Right atrium auricular region (tissue), 2 donors: ENCODE measurements at regions not wholly inside any gene's neighbourhood (a gene's known extent, or its start where the extent isn't known, plus 50 kb on each side); places are given as distances from the start of the nearest gene placed in this dataset.

Experiments
- DNase-seq: peaks from one replicate; pipeline ENCODE4 v3.0.0-alpha.2; 2019; ENCODE audit warnings: low spot score
- H3K27ac ChIP-seq, 2 donors: fragments of 200-600 bp; sonication (generic); 1 replicate in 1 of 2; 2 replicates in 1 of 2; pipeline ENCODE4 v1.5.1; 2016 to 2019
- H3K27me3 ChIP-seq, 2 donors: fragments of 200-600 bp; sonication (generic); one replicate each; pipeline versions ENCODE4 v1.5.1 to v1.6.0; 2017 to 2019
- H3K36me3 ChIP-seq: fragments of 200-600 bp; sonication (generic); one replicate; pipeline ENCODE4 v1.5.1; 2016
- H3K4me1 ChIP-seq, 2 donors: fragments of 200-600 bp; sonication (generic); one replicate each; pipeline versions ENCODE4 v1.5.1 to v1.6.0; 2017 to 2019
- H3K4me3 ChIP-seq, 2 donors: fragments of 200-600 bp; sonication (generic); 1 replicate in 1 of 2; 2 replicates in 1 of 2; pipeline ENCODE4 v1.5.1; 2017 to 2019; ENCODE audit warnings: mild to moderate bottlenecking in 1 of 2, moderate library complexity in 1 of 2
- H3K9me3 ChIP-seq, 2 donors: fragments of 200-600 bp; sonication (generic); one replicate each; pipeline ENCODE4 v1.5.1; 2019
- CTCF ChIP-seq, 2 donors: fragments of 200-600 bp; sonication (generic); IDR thresholded peaks; one replicate each; pipeline ENCODE4 v1.5.1; 2019; ENCODE audit warnings: antibody characterized with exemption in 2 of 2

DNA sequence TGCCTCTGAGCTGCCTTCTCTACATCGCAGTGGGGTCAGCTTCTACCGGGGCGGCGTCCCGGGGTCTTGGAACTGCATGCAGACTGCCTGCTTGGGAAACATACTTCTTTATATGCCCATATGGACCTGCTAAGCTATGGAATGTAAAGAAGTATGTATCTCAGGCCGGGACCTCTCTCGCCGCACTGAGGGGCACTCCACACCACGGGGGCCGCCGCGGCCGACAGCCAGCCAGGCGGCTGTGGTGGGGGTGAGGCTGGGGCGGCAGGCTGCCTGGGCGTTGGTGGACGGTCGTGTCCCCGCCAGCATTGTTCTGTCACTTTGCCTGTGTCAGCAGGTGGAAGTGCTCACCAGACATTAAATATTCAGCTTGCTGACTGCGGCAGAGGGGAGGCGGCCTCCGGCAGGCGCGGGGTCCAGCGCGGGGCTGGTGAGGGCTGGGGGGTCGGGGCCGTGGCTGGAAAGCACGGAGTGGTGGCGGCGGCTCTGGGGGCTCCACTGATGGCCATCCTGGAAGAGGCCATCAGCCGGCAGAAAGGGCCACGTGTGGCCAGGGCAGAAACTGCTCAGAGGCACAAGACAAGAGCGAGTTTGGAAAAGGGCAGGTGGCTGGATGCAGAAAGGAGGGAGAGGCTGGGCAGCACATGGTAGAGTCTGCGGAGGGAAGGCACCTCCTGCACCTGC is 78.6 kb upstream of the GATA5 start:
- H3K27ac ChIP-seq: peak overlapping the region; percentile 91 to 92
- no peak for TF ChIP-seq CTCF (IDR thresholded peaks at IDR 0.05)
- peaks cover 0 to 59% of the 10 kb centered on the region in 2 donors for H3K4me1 ChIP-seq
- no peak for DNase-seq
- H3K36me3 ChIP-seq: peaks cover 63% of the 10 kb centered on the region
- peak overlapping the region; percentile 63 to 72 for H3K4me3 ChIP-seq
- H3K9me3 ChIP-seq: no peaks in the 10 kb centered on the region
- no peaks in the 10 kb centered on the region for H3K27me3 ChIP-seq

DNA sequence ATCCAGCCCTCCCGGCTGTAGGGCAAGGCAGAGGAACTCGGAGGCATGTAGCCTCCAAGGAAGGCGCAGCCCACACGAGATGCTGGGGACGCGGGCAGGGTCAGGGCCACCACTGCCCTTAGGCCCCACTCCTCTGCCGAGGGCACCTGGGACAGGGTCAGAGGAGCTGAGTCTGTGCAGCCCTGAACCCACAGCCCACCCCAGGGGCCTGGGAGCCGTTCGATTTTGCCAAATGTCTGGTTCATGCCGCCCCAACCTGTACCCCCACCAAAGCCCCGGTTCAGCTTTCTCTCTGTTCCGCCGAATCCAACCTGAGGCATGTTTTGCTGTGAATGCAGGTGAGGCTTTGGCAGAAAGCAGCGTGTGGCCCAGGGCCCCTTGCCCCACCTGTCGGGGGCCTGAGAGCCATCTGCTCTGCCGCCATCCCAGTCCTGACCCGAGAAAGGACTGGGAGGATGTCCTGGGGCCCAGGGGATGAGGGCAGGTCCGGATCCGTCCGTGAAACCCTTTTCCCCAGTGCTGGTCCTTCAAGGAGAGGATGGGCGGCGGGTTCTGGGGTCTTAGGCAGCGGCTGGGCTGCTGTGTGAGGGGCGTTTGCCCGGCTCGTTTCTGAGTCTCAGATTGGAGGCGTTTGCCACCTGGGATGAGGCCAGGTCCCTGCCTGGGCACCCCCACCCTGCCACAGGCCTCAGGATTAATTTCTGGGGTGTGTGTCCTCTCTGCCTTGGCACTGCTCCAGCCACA is 79.3 kb upstream of the GATA5 start:
- Histone ChIP-seq H3K4me1 (peaks cover 0 to 59% of the 10 kb centered on the region in 2 donors), H3K36me3 (peaks cover 63% of the 10 kb centered on the region), H3K27ac (peak overlapping the region; percentile 91 to 92), H3K9me3 (no peaks in the 10 kb centered on the region), H3K27me3 (no peaks in the 10 kb centered on the region), H3K4me3 (peak overlapping the region; percentile 63 to 72)
- no peak for DNase-seq
- no peak for TF ChIP-seq CTCF (IDR thresholded peaks at IDR 0.05)

DNA sequence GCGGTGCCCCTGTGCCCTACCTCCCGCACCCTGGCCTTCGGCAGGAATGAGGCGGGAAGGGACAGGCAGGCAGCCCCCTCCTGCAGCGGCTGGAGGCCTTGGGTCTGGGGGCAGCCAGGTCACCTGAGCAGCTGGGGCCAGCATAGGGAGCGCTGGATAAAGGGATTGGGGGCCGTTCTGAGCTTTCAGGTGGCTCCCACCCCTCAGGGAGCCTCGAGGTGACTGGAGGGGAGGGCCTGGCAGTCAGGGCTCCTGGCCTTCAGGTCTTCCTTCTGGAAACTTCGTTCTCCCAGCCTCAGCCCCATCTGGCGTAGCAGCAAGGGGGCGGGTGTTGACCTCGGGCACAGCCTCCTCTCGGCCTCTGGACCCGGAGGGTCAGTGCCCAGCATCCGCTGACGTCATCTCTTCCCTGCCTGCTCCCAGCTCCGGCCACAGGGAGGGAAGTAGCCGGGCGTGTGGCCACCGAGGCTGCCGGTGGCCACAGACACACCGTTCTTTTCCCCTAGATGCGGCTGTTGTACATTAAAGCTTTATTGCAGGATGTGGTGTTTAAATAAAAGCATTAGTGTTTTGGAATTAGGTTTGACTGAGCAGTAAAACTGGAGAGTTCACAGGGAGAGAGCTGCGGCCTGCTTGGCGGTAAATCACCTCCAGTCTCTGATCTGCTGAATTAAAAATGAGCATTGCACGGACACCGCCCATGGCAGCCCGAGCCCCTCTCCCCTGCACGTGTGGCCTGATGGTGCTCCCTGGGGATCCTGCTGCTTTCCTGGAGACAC is 80.0 kb upstream of the GATA5 start:
- Histone ChIP-seq H3K36me3 (peaks cover 63% of the 10 kb centered on the region), H3K4me3 (peak overlapping the region in 1 of 2 donors; percentile 72), H3K27me3 (no peaks in the 10 kb centered on the region), H3K27ac (peak overlapping the region; percentile 91 to 92), H3K4me1 (peaks cover 0 to 59% of the 10 kb centered on the region in 2 donors), H3K9me3 (no peaks in the 10 kb centered on the region)
- no peak for TF ChIP-seq CTCF (IDR thresholded peaks at IDR 0.05)
- DNase-seq: no peak

DNA sequence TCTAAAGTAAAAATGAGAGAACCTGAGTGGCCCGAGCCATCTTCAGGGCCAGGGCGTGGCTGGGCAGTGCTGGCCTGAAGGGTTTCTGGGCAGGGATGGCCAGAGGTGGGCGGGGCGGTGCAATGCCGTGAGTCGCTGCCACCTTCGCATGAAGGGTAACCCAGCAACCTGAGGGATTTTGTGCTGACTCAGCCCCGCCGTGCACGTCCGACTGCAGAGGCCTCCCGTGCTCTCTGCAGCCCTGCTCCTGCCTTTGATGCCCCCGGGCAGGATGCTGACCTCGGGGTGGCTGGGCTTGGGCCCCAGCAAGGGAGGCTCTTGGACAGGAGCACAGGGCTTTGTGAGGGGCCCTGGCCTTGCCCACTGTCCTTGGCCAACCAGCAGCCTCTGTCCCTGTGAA is 81.7 kb upstream of the GATA5 start:
- TF ChIP-seq CTCF (IDR thresholded peaks at IDR 0.05): no peak
- peaks cover 0 to 67% of the 10 kb centered on the region in 2 donors for H3K4me1 ChIP-seq
- peak overlapping the region; percentile 91 to 92 for H3K27ac ChIP-seq
- peaks cover 58% of the 10 kb centered on the region for H3K36me3 ChIP-seq
- H3K4me3 ChIP-seq: peak overlapping the region in 1 of 2 donors; percentile 21
- no peak for DNase-seq
- H3K27me3 ChIP-seq: no peaks in the 10 kb centered on the region
- no peaks in the 10 kb centered on the region for H3K9me3 ChIP-seq

DNA sequence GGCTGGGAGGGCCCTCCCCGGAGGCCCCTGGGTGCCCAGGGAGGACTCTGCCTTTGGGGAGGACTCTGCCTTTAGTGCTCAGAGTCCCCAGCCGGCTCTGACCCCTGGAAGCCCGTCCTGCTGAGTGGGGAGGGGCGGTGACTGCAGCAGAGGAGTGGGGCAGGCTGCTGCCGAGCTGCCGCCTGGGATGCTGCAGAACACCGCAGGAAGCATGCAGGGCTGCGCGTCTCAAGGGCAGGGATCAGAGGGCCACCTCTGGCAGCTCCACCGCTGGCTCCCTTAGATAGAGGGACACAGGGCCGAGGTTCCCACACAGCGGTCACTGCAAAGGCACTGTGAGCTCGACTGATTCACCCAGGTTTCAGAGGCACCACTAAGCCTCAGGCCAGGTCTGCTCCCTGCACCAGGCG is 82.2 kb upstream of the GATA5 start:
- H3K36me3 ChIP-seq: peaks cover 53% of the 10 kb centered on the region
- H3K9me3 ChIP-seq: no peaks in the 10 kb centered on the region
- H3K4me1 ChIP-seq: peaks cover 0 to 72% of the 10 kb centered on the region in 2 donors
- no peak for DNase-seq
- H3K27ac ChIP-seq: peak overlapping the region; percentile 91 to 92
- H3K4me3 ChIP-seq: peak overlapping the region in 1 of 2 donors; percentile 21
- no peaks in the 10 kb centered on the region for H3K27me3 ChIP-seq
- no peak for TF ChIP-seq CTCF (IDR thresholded peaks at IDR 0.05)
